DLD1 (cell line): ENCODE measurements at regions not wholly inside any gene's neighbourhood (a gene's known extent, or its start where the extent isn't known, plus 50 kb on each side); places are given as distances from the start of the nearest gene placed in this dataset.

ENCODE experiments used
- in situ Hi-C: cut with HindIII; loops from 2 replicates; pipeline ENCODE4 v1.10.0; 2017; ENCODE audit warnings: low sequenced_read_pairs

DNA sequence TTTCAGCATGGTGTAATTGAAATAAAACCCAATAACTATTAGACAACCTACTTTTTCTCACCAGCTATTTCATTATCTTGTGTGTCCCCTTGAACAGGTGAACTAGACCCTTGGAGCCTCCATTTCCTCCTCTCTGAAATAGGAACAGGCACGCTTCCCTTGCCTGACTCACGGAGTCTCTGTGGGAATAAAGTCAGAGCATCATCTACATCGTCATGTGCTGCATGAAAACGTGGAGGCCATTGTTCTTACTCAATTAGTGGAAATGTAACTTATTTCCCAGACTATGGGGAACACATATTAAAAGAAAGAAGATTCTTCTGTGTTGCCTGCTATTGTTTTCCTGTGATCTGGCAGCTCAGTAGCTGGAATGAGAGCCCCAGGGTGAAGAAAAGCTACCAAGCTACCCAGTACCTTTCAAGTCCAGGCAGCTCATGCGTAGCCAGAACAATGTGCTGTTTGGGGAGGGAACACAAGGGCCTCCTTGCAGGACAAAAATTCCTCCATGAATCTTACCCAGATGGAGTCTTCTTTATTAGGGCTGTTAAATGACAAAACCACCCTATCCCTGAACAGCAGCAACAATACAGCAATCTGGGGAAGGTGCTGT, 59.8 kb downstream of the SOX11 start:
- in situ Hi-C loops: no loop called here

DNA sequence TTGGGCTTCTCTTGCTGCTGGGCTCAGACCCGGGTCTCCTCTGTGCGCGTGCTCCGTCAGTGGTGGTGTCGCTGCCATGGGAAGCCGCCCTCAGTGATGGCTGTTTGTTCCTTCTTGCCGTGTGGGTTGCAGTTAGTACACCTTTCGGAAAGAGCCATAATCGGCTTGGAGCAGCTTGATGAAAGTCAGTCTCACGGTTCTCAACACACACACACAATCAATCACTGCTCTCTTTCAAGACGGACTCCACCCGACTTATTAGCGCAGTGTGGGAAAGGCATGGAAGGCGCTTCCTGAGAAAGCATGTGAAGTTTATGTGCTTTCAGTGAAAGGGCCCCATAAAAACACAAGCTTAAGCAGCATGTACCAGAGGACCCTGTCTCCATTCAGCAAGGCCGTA, 64.1 kb downstream of the SOX11 start:
- in situ Hi-C loops: no loop called here

DNA sequence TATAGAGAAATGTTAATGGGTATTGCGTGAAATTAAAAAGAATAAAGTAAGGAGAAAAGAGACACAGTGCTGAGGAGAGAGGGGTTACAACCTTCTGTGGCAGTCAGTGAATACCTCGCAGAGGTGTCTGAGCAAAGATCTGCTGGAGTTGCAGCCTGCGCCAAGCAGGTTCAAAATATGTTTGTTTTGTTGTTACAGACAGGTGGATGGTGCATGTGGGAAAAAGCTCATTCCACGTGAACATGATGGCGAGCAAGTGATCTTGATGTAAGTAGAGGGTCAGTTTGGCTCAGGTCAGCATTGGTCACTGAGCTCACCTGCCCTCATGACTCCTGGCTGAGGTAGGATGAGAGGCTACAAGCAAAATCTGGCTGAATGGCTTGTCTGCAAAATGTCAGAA, 66.2 kb downstream of the SOX11 start:
- in situ Hi-C loops: no loop called here

DNA sequence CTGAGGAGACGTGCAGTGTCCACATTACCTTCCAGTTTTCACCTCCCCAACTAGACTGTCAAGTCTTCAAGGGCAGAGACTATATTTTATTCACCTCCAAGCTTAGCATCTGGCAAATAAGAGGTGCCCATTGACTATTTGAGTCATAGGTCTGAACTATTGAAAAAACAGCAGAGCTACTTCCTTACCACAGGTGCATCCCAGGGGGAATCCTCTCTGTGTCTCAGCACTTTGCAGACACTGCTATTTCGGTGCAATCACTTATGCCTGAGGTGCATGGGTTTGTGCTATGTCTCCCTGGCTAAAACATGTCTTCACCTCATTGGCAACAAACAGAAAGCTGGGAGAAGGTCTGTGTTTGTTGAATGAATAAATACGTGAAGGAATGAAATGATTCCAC, 67.8 kb downstream of the SOX11 start:
- in situ Hi-C loops: no loop called here

DNA sequence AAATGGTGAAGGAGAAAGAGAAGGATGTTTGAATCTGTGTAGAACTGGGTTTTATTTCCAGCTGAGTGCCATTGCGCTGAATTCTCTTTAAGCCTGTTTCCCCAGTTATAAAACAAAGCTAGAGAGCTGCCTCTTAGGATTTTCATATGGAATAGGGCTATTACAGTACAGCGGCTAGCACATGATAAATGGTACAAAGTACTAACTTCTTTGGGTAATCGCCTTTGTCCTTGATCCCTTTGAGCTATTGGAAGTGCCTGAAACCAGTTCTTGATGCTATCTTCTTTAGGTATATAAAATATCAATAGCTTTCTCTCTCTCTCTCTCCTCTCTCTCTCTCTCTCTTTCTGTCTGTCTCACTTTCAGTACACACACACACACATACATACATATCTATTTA, 71.3 kb downstream of the SOX11 start:
- in situ Hi-C loops: no loop called here

DNA sequence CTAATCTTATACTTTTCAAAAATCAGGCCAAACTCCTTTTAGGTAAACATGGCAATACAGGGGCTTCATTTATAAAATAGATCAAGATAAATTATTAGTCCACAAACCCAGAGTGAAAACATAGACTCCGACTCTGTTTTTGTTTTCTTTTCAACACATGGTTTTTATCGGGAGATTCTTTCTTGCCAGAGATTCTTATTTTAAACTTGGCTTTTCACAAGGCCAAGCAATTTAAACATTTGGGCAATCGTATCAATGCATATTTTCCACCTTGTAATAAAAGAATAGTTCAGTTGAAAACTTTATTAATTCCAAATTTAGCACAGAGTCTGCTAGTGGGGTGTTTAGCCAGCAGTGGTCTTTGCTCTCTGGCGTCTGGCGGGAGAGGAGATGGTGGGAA, 71.9 kb downstream of the SOX11 start:
- in situ Hi-C loops: no loop called here

DNA sequence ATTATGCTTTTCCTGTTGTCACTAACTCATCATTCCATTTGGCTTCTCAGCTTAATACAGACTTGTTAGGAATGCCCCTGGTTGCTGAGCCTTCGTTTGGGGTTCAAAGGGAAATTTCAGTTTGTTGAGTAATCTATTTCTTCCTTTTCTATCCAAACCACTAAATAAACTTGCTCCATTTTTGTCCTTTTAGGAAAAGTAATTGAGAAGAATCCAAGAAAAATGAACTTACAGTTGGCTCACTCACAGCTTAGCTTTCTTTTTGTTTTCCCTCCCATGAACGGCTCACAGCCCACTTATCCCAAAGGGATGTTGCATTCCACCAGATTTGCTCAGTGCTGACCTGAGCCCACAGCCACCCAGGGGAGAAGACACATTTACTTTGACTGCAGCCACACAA, 73.9 kb downstream of the SOX11 start:
- in situ Hi-C loops: no loop called here

DNA sequence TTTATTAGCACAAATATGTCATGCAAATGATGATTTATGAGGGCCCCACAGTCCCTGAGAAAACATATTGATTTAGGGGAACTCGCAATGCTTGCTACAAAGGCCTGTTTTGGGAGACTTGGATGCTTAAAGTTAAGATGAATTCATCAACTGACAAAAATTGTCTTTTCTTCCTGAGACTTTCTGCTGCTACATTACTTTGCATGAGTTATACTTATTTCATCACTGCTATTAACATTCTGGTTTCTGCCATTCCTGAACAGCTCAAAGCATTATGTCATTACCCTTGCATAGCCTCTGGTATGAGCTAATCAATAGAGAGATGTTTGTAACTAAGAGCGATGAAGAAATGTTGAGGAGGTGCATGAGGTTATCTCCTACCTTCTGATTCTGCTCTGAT, 74.4 kb downstream of the SOX11 start:
- in situ Hi-C loops: no loop called here

DNA sequence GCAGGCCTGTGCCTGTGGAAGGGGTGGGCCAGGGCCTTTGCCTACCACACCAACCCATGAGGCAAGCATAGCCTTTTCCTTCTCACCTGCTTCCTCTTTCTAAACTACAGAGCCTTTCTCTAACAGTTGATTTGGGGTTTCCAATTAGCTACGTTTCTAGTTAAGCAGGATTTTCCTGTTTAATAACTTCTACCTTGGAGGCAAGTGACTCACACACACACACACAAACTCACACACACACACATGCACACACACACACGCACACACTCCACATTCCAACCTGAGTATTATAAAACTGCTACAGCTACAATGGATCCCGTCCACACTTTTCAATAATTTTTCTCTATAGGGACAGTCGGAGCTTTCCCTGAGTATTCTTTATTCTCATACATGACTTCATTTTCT, 84.9 kb downstream of the SOX11 start:
- in situ Hi-C loops: no loop called here

DNA sequence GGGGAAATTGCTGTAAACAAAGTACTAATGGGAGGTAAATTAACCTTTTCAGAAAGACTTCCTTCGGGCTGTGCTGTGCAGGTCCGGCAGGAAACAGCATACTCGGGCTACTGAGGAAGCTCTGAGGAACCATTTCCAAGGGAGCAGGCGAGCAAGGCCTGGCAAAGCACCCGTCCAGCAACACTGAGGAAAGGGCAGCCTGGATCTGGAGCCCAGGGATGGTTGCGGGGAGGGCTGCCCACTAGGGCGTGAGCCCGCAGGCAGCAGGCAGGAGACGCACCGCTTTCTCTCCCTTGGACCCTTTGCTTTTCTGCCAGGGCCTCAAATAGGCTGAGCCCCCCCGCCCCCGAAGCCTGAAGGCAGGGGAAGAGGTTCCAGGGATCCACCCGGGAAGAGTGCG, 89.5 kb downstream of the SOX11 start:
- in situ Hi-C loops: no loop called here

DNA sequence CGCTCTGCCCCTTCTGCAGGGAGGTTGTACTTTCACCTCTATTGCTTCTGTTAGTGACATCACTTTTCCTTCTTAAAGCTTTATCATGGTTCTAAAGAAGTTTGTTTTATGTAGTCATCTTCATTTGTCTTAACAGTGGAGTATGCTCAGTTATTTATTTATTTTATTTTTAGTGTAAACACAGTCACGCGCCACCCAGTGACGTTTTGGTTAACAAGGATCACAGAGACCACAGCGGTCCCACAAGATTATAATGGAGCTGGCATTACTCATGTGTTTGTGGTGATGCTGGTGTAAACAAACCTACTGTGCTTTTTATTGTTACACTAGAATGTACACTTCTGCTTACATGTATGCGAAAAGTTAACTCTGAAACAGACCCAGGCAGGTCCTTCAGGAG, 89.9 kb downstream of the SOX11 start:
- in situ Hi-C loops: no loop called here

DNA sequence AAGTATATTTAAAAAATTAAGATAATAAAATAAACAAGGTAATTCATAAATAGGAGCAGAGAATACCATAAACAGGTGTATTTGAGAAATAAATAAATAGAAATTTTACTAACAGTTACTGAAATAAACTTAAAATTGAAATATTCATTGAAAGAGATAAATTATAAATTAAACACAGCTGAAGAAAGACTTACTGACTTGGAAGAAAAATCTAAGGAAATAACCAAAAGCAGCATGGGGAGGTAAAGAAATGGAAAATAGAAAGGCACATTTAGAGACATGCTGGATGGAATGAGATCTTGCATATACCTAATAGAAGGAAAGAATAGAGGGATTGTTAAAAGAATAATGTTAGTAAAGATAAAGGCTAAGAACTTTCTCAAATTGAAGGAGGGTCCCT, 96.3 kb downstream of the SOX11 start:
- in situ Hi-C loops: no loop called here

DNA sequence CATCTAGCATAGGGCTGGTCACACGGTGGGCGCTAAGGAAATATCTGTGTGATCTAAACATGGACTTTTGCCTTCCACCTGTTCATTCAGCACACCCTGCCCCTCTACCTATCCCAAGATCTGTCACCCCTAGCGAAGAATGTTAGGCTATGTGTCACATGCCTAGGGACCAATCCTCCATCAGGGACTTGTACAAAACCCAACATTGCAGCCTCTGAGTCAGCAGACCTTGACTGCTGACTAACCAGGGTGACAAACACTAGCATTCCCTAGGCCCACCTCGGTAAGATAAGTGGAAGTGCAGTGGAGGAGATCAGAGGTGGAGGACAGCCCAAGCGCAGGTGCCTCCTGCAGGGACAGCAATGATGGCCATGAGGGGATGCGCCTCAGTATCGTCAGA, 99.2 kb downstream of the SOX11 start:
- in situ Hi-C loops: no loop called here

DNA sequence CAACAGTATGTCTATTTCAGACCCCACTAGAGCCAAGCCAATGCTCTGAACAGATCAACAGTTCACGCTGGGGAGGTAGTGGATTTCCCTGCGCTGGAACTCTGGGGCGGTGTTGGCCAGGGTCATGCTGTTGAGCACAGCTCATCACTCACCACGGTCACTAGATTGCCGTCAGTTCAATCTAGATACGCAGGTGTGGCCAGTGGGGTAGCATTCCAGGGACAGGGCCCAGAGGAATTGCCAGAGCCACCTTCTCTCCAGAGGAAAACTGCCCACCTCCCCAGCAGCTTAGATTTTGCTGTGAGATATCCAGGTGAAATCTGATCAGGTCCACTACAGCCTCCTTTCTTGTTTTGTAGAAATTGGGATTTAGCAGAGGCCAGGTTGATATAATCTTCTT, 101.8 kb downstream of the SOX11 start:
- in situ Hi-C loops: no loop called here

DNA sequence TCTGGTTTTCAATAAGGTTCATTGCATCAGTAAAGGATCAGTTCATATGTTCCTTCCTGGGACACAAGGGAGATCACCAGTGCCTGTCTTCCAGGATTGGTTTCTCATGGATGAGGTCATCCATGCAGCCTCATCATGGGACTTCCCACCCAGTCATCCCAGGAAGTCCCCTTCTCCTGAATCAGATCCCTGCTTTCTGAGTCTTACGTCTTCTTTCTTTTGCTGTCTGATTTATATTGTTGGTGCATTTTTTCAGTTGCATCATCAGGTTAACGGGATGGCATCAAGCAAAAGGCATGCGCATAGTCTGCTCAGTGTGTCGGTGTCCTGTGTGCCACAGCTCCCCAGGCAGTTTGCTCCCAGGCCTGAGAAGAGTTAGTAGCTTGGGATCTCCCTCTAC, 105.9 kb downstream of the SOX11 start:
- in situ Hi-C loops: no loop called here

DNA sequence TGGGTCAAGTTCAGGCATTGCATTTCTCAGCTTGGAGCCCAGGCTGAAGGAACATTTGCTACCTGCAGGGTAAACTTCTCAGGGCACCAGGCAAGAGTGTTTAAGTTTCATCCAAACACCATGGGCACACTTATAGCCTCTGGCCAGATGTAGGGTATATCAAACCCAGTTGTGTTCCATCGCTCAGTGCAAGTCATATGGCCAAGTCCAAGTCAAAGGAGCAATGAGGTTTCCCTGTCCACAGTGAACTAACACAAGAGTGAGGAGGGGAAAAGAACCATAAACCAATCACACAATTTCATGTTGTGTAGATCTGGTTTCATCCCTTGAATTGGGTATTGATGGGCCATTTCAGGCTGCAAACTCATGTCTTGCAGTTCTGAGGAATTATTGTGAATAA, 107.2 kb downstream of the SOX11 start:
- in situ Hi-C loops: no loop called here

DNA sequence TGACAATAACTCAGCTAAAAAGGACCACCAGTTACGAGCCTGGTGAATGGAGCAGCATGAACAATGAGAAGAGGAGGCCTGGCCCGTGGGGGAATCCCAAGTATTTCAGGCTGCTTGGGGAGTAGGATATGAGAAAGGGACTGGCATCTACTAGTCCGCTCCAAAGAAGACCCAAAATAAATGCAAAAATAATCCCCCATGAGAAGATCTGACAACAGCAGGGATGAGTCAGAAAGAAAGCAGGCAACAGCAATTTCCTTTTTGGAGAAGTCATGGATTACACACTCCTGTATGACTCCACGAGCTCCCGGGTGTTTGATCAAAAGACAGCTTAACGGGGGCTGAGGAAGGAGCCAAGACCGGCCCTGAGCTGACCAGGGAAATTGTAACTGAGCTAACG, 111.4 kb downstream of the SOX11 start:
- in situ Hi-C loops: no loop called here

DNA sequence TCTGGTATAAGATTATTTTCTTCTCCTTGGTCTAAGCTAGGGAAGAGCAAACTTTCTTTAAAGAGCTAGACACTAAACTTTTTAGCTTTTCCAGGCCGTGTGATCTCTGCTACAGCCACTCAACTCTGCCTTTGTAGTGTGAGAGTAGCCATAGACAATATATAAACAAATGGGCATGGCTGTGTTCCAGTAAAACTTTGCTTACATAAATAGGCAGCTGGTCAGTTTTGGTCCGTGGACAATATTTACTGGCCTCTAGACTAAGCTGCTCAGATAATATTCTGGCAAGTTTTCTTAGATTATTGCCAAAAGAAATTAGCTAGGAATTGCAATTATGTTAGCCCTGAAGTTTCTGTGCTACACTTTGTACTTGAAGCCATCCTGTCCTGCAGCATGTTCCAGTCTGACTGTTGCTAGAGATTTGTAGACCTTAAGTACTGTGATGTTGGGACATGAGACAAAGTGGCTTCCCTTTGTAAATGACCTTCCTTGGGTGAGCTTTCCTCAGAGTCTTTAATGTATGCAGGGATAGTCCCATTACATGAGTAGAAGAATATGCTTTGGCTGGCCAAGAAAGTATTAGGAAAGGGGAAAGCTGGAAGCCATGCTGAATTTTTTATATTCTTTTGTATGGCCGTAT, 126.9 kb downstream of the SOX11 start:
- in situ Hi-C loops: no loop called here

DNA sequence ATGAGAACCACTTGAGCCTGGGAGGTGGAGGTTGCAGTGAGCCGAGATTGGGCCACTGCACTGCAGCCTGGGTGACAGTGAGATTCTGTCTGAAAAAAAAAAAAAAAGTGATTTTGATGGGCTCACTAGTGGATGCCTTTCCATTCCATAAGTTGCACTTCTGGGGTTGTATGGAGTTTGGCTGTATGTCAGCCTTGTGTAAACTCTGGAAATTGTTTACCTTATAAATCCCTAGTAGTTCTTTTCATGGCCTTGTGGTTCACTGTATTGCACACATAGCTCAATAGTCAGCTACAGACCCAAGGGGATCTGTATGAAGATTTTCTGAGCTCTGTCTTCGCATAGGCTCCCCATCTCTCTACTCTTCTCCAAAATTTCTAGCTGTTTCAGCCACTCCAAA, 131.9 kb downstream of the SOX11 start:
- in situ Hi-C loops: no loop called here

DNA sequence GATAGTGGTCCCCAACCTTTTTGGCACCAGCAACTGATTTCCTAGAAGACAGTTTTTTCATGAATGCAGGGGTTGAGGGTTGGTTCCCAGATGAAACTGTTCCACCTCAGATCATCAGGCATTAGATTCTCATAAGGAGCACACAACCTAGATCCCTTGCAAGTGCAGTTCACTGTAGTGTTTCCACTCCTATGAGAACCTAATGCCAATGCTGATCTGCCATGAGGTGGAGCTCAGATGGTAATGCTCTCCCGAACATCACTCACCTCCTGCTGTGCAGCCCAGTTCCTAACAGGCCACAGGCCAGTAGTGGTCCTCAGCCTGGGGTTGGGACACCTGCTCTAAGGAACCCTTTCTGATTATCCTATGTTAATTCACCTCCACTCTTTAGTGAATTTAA, 133.5 kb downstream of the SOX11 start:
- in situ Hi-C loops: no loop called here

DNA sequence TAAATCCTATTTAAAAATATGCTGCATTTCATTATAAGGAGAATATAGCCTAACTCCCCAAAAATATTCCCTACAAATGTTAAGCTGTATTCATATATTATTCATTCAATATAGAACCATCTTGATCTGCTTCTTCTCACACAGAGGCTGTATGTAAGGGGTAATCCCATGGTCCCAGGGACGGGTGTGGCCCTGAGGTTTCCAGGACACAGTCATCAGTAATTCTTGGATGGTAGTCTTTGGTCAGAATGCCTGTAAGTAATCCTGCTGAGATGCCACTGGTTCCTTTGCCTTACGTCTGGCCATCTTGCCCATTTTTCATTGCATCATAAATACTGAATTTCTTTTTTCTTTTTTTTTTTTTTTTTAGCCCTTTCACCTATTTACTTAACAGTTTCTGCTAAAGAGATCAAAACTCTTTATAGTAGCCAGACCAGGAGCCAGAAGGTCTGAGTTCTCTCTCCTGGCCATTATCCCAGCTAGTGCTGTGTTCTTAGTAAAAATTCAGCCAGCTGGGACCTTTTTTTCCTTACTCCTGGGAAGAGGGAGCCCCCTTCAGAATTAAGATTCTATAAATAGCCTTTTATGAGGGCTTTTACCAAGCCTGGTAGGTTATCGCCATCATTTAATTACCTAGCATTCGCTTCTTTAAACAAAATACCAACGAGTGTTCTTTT, 134.9 kb downstream of the SOX11 start:
- in situ Hi-C loops: no loop called here

DNA sequence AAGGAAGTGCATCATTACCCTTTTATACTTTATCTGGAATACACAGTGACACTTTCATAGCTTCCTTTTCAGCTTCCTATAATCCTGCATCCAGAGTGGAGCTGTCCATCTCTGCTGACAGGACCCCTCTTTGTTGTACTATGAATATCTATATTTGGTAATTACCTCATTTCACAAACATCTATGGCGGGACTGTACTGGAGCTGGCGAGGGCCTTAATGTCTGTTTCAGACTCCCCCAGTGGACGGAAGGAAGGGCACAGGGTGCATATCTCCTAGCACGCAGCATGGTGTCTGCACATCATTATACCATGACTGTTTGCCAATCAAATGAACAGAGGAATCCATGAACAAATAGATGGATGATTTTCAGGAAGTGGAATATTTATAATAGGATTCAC, 142.3 kb downstream of the SOX11 start:
- in situ Hi-C loops: no loop called here

DNA sequence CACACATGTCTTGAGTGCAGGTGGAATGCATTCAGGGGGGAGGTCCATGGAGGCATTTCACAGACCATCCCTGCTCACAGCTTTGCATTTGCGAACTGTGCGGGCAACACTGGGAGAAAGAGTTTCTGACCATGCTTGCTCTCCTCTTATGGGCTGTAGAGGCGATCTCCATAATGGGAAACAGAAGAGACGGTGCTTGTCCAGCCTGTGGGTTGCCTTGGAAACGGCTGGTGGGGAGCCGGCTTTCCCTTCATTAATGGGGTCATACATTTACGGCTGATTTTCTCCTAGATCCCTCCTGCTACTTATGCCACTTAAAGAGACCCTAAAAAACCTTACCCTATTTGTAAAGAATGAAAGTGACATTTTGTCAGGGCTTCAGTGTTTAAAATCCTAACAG, 147.4 kb downstream of the SOX11 start:
- in situ Hi-C loops: no loop called here
